NCI-H748 (cell line): ENCODE measurements at regions not wholly inside any gene's neighbourhood (a gene's known extent, or its start where the extent isn't known, plus 50 kb on each side); places are given as distances from the start of the nearest gene placed in this dataset.

Experiments
- DNase-seq: peaks from one replicate; lab custom pipeline; 2025; ENCODE audit not compliant: unreplicated experiment; lab: John Stamatoyannopoulos, UW

- DNase-seq, result no peak
Measured at GRCh38 chr7:155138204-155138603, 68.1 kb downstream of the HTR5A start.

- peak; percentile 24 for DNase-seq
Measured at GRCh38 chr7:155141562-155141961, 71.4 kb downstream of the HTR5A start.

DNA sequence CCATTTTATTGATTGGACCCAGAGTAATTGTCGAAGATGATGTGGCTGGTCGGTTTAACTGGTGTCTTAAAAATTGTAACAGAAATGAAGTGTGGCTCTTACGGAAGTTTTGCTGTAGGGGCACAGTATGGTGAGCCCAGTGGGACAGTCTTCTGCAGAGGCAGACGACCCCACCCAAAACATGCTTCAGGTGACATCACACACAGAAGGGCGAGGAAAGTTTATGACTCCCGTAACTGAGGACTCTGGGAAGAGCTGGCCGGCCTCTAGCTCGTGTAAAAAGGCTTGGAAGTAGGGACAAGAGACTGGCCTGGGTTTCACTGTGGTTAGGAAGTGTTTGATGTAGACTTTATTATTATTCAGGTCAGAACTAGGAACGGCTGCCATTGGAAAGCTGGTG, 73.3 kb downstream of the HTR5A start:
- DNase-seq, result no peak

DNA sequence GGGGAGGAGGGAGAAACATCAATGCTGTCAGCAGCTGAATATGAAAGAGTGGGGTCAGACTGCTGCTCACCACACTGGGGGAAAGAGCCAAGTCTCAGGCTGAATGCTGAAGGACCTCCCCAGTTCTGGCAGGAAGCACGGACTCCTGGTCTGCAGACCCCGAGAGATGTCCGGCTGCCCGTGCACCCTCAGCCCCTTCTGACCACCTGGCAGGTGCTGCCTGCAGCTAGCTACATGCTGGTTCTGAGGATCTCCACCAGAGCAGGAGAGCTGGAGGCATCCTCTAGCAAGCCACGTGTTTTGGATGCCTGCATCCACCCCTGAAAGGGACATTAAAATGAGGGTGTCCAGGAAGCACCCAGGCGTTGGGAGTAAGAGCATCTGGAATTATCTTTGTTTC, 74.2 kb downstream of the HTR5A start:
- DNase-seq, result no peak

GRCh38 chr7:155145477-155146255, 75.5 kb downstream of the HTR5A start:
- DNase-seq, result no peak

GRCh38 chr7:155147172-155147571, 77.0 kb downstream of the HTR5A start:
- no peak for DNase-seq

GRCh38 chr7:155147624-155148023, 77.5 kb downstream of the HTR5A start:
- no peak for DNase-seq

DNA sequence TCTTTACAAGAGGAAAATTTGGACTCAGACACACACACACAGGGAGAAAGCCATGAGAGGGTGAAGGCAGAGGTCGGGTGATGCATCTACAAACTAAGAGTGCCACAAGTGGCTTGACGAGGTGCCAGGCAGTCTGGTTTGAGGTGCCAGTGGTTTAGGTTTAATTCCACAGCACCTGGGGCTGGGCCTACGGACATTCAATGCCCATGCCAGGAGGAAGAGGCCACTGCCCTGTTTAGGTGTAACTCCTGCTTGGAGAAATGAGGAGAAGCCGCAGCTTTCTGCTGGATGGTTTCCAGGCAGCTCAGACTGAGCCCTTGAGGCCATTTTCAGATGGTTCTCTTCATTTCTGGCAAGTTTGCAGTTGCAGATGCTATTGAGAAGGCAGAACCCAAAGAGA, 83.6 kb downstream of the HTR5A start:
- no peak for DNase-seq

- no peak for DNase-seq
Measured at GRCh38 chr7:155154586-155154985, 84.5 kb downstream of the HTR5A start.

GRCh38 chr7:155161690-155162089, 91.6 kb downstream of the HTR5A start:
- DNase-seq, result no peak

DNA sequence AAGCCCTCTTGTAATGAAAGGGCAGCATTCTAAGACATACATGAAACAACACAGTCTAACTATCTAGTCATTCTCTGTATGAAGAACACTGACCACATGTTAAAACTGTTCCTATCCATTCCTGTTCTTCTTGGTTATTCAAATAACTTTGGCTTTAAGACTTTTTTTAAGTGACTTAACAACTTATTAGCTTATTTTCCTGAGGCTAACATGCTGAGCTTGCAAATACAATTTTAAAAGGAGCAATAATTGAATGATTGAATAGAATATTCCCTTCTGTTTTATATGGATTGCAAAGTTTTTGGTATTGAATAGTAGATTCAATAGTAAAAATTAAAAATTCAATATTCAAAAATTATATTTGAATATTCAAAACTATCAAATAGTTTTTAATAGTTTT, 92.3 kb downstream of the HTR5A start:
- no peak for DNase-seq

DNA sequence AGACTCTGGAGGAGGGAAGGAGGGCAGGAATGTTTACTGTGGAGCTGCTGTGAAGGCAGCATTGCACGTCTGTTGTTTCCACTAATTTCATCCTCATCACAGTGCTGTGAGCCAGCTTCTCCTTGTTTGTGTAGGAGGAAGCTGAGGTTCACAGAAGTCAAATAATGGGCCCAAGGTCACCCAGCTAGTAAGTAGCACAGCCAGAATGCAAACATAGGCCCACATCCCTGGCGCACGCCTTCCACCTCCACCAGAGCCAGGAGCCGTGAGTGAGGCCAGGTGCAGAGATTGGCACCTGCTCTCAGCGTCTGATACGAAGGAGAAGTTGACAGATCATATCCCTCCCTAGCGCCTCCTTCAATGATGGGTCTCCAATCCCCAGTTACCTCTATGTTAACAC, 93.6 kb downstream of the HTR5A start:
- peak; percentile 25 for DNase-seq

DNA sequence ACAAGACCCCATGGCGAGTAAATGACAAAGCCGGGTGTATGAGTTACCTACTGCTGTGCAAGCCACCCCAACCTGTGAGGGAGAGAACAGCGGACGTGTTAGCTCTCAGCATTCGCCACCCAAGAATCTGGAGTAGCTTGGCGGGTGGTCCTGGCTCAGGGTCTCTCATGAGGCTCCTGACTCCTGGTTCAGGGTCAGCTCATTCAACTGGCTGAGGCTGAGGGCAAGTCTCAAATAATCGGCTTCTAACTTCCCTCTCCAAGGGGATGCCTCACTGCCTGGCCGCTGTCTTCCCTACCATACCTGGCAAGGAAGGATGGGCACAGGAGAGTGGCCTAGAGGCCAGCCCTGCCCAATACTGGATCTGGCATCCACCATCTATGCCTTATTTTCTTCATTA, 94.2 kb downstream of the HTR5A start:
- DNase-seq, result no peak

GRCh38 chr7:155166108-155166507, 96.0 kb downstream of the HTR5A start:
- no peak for DNase-seq

- no peak for DNase-seq
Measured at GRCh38 chr7:155166673-155167370, 96.7 kb downstream of the HTR5A start.

GRCh38 chr7:155167706-155168365, 97.7 kb downstream of the HTR5A start:
- no peak for DNase-seq

GRCh38 chr7:155168597-155169480, 98.7 kb downstream of the HTR5A start:
- DNase-seq, result peak; percentile 62

- DNase-seq, result no peak
Measured at GRCh38 chr7:155169498-155170065, 99.5 kb downstream of the HTR5A start.

DNA sequence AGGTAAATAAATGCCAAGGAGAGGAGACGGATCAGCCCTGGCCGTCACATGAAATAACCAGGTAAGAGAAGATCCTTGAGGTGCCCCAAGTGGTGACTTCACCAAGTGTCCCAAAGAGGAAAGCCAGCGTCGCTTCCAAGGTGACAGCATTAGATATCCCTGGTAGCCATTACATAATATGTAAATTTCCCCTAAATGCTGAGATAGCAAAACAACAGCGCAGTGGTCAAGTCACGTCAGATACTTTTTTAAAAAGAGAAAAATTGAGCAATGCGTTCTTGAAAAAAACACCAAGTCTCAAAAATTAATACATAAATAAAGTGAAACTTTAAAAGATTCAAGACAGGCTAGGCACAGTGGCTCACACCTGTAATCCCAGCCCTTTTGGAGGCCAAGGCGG, 100.2 kb downstream of the HTR5A start:
- no peak for DNase-seq

GRCh38 chr7:155172141-155172540, 102.0 kb downstream of the HTR5A start:
- DNase-seq, result no peak

DNA sequence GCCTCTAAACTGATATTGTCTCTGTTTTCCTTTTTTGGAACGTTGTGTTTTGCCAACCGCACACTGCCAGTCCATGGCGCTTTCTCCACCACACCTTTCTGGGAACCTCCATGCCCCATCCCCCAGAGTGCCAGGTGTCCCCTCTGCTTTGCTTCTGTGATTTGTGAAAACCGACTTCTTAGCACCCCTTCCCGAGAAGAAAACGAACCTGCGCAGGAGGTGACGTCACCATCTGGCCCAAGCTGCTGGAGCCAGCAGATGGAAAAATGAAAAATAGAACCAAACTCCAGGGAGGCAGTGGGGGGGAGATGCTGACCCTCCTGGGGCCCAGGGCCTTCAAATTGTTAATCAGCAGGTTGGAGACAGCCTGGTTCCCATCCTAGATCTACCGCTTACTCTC, 103.8 kb downstream of the HTR5A start:
- no peak for DNase-seq
